Prostate gland (tissue), 2 donors: ENCODE measurements at regions not wholly inside any gene's neighbourhood (a gene's known extent, or its start where the extent isn't known, plus 50 kb on each side); places are given as distances from the start of the nearest gene placed in this dataset.

Experiments
- CTCF ChIP-seq, 4 experiments: fragments of 200-600 bp in 2 of 4; fragments of 450-650 bp in 2 of 4; sonication (generic) in 2 of 4; IDR thresholded peaks; 1 replicate in 3 of 4; 2 replicates in 1 of 4; pipeline ENCODE4 v1.5.1; 2016 to 2019; ENCODE audit warnings: antibody characterized with exemption in 4 of 4, mild to moderate bottlenecking in 2 of 4, moderate library complexity in 2 of 4
- POLR2A ChIP-seq: fragments of 450-650 bp; IDR thresholded peaks from one replicate; pipeline ENCODE4 v1.6.1; 2016; ENCODE audit warnings: antibody characterized with exemption, mild to moderate bottlenecking
- POLR2AphosphoS5 ChIP-seq: sonication (generic); formaldehyde crosslinking; IDR thresholded peaks from one replicate; pipeline ENCODE4 v1.6.1; 2017; ENCODE audit warnings: antibody characterized with exemption

GRCh38 chr9:13597427-13597826 lies 317.9 kb upstream of the MPDZ start:
- TF ChIP-seq CTCF (IDR thresholded peaks at IDR 0.05) = no peak
- TF ChIP-seq POLR2AphosphoS5 = no peak
- TF ChIP-seq POLR2A = no peak
